ENCODE measurements at regions not wholly inside any gene's neighbourhood (a gene's known extent, or its start where the extent isn't known, plus 50 kb on each side); places are given as distances from the start of the nearest gene placed in this dataset.
A peak's percentile ranks its signal among the peaks of the same experiment; 100 is the strongest.
"Not testable (repeated sequence)": the region's sequence is repeated elsewhere in the genome, so short reads cannot be mapped to it uniquely, and the experiment has no call there.

- DNase-seq (ENCODE audit: low read depth): no peak
- no peak overlapping the region for H3K4me3 ChIP-seq (ENCODE audit: low read depth, low read length)
- no peak for TF ChIP-seq CTCF (IDR thresholded peaks at IDR 0.05; ENCODE audit: insufficient read depth, low read depth, low read length, missing control alignments)
Observed at GRCh38 chr7:82578430-82578829, 134.9 kb upstream of the CACNA2D1 start.

GRCh38 chr7:82572195-82572880 lies 128.8 kb upstream of the CACNA2D1 start:
- no peak overlapping the region for H3K4me3 ChIP-seq (ENCODE audit: low read depth, low read length)
- TF ChIP-seq CTCF (IDR thresholded peaks at IDR 0.05; ENCODE audit: insufficient read depth, low read depth, low read length, missing control alignments): peak; percentile 87

GRCh38 chr7:82571047-82571446 lies 127.5 kb upstream of the CACNA2D1 start:
- not testable (repeated sequence) for H3K4me3 ChIP-seq (ENCODE audit: low read depth, low read length); DNase-seq (ENCODE audit: low read depth)

More at GRCh38 chr7:82572195-82572880, 128.8 kb upstream of the CACNA2D1 start:
- DNase-seq (ENCODE audit: low read depth): peak; percentile 84

- TF ChIP-seq CTCF (IDR thresholded peaks at IDR 0.05; ENCODE audit: insufficient read depth, low read depth, low read length, missing control alignments): no peak
- DNase-seq (ENCODE audit: low read depth): no peak
Observed at GRCh38 chr7:82567841-82568240, 124.3 kb upstream of the CACNA2D1 start.

GRCh38 chr7:82567356-82567755 lies 123.8 kb upstream of the CACNA2D1 start:
- no peak overlapping the region for H3K4me3 ChIP-seq (ENCODE audit: low read depth, low read length)
- no peak for DNase-seq (ENCODE audit: low read depth)
- no peak for TF ChIP-seq CTCF (IDR thresholded peaks at IDR 0.05; ENCODE audit: insufficient read depth, low read depth, low read length, missing control alignments)

More at GRCh38 chr7:82567841-82568240, 124.3 kb upstream of the CACNA2D1 start:
- no peak overlapping the region for H3K4me3 ChIP-seq (ENCODE audit: low read depth, low read length)

- DNase-seq (ENCODE audit: low read depth): no peak
- TF ChIP-seq CTCF (IDR thresholded peaks at IDR 0.05; ENCODE audit: insufficient read depth, low read depth, low read length, missing control alignments): no peak
Observed at GRCh38 chr7:82566752-82567151, 123.2 kb upstream of the CACNA2D1 start.

GRCh38 chr7:82562716-82563404 lies 119.3 kb upstream of the CACNA2D1 start:
- DNase-seq (ENCODE audit: low read depth): no peak
- no peak for TF ChIP-seq CTCF (IDR thresholded peaks at IDR 0.05; ENCODE audit: insufficient read depth, low read depth, low read length, missing control alignments)
- no peak overlapping the region for H3K4me3 ChIP-seq (ENCODE audit: low read depth, low read length)

More at GRCh38 chr7:82566752-82567151, 123.2 kb upstream of the CACNA2D1 start:
- H3K4me3 ChIP-seq (ENCODE audit: low read depth, low read length): no peak overlapping the region
